Dedifferentiated amniotic fluid mesenchymal stem cell (primary cell): ENCODE measurements at regions not wholly inside any gene's neighbourhood (a gene's known extent, or its start where the extent isn't known, plus 50 kb on each side); places are given as distances from the start of the nearest gene placed in this dataset.

Experiments
- DNase-seq: peaks from one replicate; pipeline ENCODE4 v3.0.0-alpha.2; 2016; ENCODE audit errors: extremely low spot score

GRCh38 chr6:90807791-90808701 lies 221.2 kb upstream of the MAP3K7 start:
- DNase-seq = no peak

GRCh38 chr6:90805619-90806155 lies 218.8 kb upstream of the MAP3K7 start:
- DNase-seq = no peak

DNA sequence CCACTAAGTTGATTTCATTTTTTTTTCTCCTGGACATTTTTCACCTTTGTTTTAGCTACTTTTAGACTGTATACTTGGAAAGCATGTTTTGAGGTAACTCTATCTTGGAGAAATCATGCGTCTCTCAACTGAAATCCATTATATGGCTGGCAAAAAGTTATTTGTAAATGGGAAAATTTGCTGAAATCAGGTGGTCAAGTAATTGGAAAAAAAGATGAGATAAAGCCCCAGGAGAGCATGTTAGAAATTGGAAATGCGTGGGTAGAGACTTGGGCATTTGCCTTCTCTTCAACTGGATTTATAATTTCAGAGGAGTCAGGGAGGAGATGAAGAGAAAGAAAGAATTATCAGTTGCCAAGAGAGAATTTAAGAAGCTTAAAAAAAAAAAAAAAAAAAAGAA lies 217.1 kb upstream of the MAP3K7 start:
- no peak for DNase-seq

DNA sequence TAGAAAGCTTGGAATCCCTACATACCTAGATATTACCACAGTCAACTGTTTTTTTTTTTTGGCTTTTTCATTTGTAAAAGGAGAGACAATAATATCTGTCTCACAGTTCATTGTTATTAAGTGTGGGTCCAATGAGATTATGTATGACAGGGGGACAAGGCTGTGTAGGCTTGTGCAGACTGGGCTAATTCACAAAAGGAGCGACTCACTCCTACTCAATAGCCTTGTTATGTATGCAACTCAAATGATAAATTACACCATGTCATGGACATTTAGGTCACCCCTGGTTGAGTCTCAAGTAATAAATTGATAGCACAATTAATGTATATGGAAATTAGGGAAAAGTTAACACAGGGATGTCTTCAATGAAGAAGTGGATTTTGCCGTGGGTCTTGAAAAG lies 208.2 kb upstream of the MAP3K7 start:
- no peak for DNase-seq

DNA sequence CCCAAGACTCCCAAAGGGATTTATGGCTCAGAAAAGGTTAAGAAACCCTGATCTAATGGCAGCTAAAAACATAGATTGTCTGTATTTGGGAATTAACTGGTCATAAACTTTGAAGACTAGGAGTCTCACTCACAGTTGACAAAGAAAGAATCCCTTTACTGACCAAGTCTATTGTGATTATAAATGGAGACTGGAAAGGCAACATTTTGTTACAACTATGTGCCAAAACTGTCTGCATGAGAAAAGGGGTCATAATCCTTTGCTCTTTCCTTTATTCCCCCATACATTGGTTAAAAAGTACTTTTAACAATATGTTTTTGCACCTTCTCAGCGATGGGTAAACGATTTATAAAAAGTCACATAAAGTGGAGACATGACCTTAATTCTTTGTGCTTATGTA lies 206.9 kb upstream of the MAP3K7 start:
- DNase-seq = no peak

DNA sequence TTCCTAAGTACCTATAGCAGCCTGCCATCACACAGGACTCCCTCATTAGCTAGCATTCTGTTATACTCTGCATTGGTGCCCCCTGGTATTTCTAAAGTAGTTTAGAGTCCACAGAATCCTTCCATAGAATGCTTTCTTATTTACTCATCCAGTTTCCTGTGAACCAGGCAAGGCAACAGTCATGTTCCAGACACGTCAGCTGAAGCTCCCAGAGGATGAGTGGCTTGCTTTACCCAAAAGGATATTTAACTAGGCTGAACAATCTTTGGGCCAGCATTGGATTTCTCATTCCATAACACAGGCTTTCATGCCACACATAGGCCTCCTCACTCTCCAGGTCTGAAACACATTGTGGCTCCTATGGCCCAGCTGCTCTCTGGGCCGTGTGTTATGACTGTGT lies 203.8 kb upstream of the MAP3K7 start:
- DNase-seq = no peak

- no peak for DNase-seq
These were observed 203.2 kb upstream of the MAP3K7 start for GRCh38 chr6:90790058-90790457.

DNA sequence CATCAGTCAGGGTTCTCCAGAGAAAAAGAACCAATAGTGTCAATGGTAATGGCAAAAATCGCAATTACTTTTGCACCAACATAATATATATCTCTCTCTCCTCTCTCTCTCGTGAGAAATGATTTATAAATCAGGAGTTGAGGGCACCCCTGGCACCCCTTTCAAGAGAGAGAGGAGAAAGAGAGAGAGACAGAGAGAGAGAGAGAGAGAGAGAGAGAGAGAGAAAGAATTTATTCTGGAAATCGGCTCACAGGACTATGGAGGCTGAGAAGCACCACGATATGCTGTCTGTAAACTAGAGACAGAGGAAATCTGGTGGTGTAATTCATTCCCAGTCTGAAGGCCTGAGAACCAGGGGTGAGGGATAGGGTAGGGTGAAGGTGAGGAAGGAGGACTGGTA lies 201.9 kb upstream of the MAP3K7 start:
- DNase-seq = no peak

DNA sequence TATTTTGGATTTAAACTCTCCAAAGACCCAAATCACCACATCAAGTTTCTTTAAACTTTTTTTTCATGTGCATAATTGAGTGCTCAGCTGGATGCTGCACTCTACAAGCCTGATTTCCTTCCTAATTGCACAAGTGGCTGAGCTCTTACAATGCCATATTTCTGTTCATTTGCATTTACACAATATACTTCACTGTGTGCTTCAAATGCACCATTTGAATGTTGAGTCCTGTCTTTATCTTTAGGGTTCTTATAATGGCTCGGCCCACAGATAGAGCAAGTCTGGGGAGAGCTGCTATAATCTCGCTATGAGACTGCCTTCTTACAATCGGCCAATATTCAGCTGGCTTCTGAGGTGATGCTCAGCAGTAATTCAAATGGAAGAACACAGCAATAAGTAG lies 200.6 kb upstream of the MAP3K7 start:
- DNase-seq = no peak

- DNase-seq = no peak
These were observed 193.9 kb upstream of the MAP3K7 start for GRCh38 chr6:90780778-90781177.

DNA sequence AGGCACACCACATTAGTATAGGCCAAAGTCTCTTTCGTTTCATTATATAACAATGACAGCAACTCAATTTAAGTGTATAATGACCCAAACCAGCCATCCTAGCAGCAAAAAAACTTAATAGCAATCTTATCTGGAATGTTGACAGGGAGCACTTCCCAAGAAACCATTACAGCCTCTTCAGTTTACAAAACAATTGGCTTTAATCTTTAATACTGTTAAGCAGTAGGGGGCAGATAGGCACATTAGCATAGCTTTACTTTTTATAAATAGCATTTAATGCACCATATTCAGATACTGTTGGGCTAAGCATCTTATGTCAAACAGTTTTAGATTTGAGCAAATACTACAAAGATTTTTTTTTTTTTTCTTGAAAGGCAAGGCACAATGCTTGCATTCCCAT lies 193.3 kb upstream of the MAP3K7 start:
- no peak for DNase-seq

DNA sequence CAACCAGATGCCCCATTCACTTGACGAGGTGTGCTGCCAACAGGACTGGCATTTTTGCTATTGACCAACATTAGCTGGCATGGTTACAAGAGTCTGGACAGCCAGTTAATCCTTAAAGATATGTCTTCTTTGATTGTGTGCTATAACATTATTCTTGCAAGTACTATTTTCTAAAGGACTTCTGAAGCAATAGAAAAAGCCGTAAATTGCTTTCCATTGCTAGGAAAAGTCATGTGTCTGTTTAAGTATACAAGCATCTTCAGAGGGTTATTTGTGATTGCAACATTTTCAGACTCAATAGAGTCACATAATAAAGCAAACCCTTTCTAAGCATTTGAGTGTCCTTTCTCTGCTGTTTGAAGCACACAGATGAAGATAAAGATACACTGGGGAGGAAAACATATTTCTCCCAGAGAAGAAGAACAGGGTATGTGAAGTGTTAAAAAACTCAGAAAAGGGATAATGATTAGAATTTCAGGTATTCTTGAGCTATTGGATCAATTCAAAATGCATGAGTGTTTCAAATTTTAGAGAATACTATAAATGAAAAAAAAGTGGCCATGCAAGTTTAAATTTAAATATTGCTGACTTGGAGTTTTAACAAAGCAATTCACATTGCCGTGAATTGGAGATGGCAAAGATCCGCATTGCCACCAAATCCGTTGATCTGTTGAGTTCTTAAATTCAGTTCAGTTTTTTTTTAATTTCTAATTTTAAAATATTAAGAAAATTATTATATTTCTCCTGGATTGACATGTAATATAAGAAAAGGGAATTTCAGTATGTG lies 191.7 kb upstream of the MAP3K7 start:
- no peak for DNase-seq

- no peak for DNase-seq
These were observed 183.9 kb upstream of the MAP3K7 start for GRCh38 chr6:90770778-90771177.

- DNase-seq = no peak
These were observed 179.0 kb upstream of the MAP3K7 start for GRCh38 chr6:90765895-90766294.

DNA sequence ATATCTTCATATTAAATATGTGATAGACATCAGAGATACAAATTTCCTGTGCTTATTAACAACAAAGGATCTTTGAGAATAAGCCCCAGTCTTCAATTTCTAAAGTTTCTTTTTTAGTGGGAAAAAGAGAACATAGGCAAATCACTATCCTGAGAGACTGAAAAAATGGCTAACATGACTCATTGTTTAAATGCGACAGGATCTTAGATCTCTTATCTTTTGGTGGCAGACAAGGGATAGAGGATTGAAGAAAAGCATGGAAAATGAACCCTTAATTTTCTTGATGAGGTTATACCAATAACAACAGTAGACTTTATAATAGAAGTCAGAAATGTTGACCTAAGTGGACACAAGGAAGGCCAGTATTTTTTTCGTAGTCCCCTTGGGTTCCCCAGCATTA lies 178.6 kb upstream of the MAP3K7 start:
- no peak for DNase-seq

DNA sequence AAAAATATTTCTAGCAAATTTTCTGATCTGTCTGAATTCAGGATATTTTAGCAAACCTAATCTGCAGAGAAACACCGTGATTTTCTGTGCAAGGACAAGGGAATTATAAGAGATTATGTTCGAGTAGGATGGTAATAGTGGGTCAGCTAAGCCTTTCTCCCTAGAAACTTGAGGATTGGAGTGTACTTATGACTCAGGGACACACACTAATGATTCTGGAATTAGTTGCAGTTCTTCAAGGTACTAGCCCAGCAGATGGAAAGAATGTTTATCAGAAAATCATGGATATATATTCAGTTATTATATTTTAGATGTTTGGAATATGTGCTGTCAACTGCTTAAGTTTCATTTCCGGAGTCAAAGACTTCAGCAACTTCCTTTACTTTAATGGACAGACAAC lies 177.1 kb upstream of the MAP3K7 start:
- no peak for DNase-seq

GRCh38 chr6:90759664-90760063 lies 172.8 kb upstream of the MAP3K7 start:
- DNase-seq = no peak

DNA sequence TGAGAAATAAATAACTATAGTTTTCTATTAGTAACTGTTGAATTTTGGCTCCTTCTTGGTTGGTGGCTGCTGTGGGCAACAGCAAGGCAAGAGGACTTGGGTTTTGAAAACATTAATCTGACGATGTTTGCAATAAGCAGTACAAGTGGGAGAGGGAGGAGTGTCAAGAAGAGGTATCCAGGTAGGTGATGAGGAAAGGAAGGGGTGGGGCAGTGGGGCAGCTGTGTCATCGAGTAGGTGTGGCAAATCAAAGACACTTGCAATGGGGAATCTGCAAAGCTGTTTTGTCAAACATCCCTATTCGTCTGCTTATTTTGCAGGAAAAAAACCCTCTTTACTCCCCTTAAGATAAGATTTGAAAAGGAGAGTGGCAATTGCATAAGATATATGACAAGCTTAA lies 171.9 kb upstream of the MAP3K7 start:
- DNase-seq = no peak

DNA sequence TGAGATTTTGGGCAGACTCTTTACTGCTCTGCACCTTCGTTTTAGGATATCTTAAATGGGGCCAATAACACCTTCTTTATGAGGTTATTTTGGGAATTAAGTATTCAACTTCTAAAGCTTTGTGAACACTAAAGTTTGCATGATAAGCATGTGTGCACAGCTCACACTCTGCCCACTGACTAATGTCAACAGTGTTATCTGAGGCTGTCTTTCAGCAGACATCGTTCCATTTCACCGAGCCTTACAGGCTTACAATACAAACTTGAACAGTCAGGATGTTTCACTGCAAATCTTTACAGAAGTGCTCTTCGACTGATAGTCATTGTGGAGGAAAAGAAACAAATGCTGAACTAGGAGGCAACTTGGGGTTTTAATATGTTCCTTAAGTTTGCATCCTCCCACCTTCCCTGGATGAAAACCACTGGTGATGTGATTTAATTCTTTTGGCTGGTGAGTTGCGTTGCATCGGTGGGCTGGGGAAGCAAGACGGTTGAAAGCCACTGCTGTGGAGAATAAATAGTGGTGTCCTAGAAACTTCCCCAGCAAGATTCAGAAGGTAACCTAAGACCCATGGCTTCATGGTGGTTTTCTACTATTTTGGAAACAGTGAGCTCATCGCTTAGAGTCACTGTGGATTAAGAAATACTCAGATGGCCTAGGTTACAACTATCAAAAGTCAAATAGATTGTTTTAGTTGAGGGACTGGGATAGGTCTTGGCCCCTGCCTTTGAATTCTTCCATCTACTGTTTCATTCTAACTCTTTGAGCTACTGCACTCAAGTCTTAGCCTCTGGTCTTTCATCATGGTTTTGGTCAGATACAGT lies 167.2 kb upstream of the MAP3K7 start:
- no peak for DNase-seq

DNA sequence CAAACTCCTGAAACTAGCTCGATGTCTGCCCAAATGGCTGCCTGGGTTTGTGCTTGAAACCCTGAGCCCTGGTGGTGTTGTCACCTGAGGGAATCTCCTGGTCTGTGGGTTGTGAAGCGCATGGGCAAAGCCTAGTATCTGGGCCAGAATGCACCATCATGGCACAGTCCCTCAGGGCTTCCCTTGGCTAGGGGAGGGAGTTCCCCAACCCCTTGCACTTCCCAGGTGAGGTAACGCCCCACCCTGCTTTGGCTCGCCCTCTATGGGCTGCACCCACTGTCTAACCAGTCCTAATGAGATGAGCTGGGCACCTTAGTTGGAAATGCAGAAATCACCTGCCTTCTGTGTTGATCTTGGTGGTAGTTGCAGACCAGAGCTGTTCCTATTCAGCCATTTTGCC lies 152.9 kb upstream of the MAP3K7 start:
- no peak for DNase-seq

DNA sequence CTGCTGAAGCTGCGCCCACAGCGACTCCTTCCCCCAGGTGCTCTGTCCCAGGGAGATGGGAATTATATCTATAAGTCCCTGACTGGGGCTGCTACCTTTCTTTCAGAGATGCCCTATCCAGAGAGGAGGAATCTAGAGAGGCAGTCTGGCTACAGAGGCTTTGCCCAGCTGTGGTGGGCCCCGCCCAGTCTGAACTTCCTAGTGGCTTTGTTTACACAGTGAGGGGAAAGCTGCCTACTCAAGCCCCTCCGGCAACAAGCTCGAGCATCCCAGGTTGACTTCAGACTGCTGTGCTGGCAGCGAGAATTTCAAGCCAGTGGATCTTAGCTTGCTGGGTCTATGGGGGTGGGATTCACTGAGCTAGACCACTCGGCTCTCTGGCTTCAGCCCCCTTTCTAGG lies 152.5 kb upstream of the MAP3K7 start:
- no peak for DNase-seq

DNA sequence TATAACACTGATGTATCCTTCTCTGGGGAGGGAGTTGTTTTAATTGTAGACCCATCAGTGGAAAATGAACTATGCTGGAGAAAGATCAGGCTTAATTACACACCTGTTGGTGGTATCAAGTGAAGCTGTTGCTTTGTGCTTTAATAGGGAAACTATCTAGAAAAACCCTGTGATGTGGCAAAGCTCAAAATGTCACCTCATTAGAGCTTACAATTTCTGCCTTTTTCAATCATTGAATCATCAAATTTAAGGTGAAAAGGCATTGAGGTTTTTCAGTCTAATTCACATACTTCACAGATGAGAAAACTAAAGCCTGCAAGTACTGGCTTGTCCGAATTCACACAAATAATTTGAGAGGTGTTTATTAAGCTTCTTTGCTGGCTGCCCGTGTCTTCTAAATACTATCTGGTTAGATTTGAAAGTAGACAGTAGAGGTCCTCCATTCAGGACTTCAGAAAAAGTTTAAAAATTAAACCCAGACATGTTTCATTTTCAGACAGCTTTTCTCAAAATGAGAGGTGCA lies 143.3 kb upstream of the MAP3K7 start:
- no peak for DNase-seq
